HL-60 (cell line): ENCODE measurements at regions not wholly inside any gene's neighbourhood (a gene's known extent, or its start where the extent isn't known, plus 50 kb on each side); places are given as distances from the start of the nearest gene placed in this dataset.

Experiments
- DNase-seq, 2 experiments: peaks; one replicate each; pipeline ENCODE4 v3.0.0-alpha.2; 2010 to 2020; ENCODE audit warnings: low read depth in 1 of 2, low spot score in 1 of 2
- H3K27ac ChIP-seq: fragments of 250-450 bp; sonication (Bioruptor Pico); replicated peaks from 2 replicates; pipeline ENCODE4 v1.5.1; 2020; ENCODE audit warnings: mild to moderate bottlenecking, moderate library complexity
- H3K27me3 ChIP-seq: fragments of 250-450 bp; sonication (Bioruptor Pico); 2 replicates; pipeline ENCODE4 v1.5.1; 2021; ENCODE audit warnings: mild to moderate bottlenecking, moderate library complexity; ENCODE audit not compliant: insufficient read depth, poor library complexity, severe bottlenecking
- H3K4me3 ChIP-seq: replicated peaks from 2 replicates; pipeline ENCODE4 v1.5.1; 2011; ENCODE audit warnings: mild to moderate bottlenecking, control low read depth, low read length; ENCODE audit not compliant: insufficient read depth
- GABPA ChIP-seq: IDR thresholded peaks from 2 replicates; pipeline ENCODE4 v1.6.1; 2012; ENCODE audit warnings: low read depth
- POLR2AphosphoS5 ChIP-seq: IDR thresholded peaks from 2 replicates; pipeline ENCODE4 v1.6.1; 2012; ENCODE audit warnings: low read depth
- REST ChIP-seq: IDR thresholded peaks from 2 replicates; pipeline ENCODE4 v1.6.1; 2012; ENCODE audit warnings: low read depth; ENCODE audit not compliant: insufficient replicate concordance
- SPI1 ChIP-seq: IDR thresholded peaks from 2 replicates; pipeline ENCODE4 v1.6.1; 2012; ENCODE audit warnings: low read depth, mild to moderate bottlenecking, borderline replicate concordance
- TF ChIP-seq, protein P1 (sequence below): IDR thresholded peaks from one replicate; pipeline ENCODE4 v1.5.1; 2011; ENCODE audit warnings: low read length, control low read depth, inconsistent platforms; ENCODE audit not compliant: insufficient read depth

DNA sequence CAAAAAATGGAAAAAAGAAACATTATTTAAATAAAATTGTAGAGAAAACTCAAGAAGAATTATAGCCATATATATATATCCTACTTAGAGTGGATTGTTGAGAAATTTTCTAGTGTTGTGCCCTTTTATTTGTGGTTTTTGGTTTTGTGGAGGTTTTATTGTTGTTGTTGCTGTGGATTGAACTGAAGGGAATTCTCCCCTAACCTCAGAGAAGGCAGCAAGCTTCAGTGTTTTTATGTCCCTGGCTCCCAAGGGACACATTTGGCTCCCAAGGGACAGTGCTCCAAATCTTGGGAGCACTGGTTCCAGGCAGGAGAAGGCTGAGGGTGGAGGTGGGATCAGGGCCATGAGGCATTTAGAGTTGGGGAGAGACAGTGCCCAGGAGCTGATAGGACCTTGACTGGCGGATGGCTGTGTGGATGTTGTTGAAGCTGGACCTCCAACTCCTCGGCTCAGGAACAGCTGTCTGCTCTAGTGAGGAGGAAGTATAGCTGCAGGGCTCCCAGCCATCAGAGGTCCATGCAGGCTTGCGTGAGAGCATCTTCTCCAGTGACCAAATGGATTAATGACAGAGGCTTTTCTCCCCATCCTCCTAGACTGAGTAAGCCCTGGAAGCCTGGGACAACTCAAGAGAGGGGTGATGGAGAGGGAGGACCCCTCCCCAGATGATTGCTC, 100.5 kb downstream of the TEX35 start:
- Histone ChIP-seq H3K27ac (no peak overlapping the region), H3K27me3 (no peaks in the 10 kb centered on the region), H3K4me3 (no peak overlapping the region)
- DNase-seq = no peak
- no peak for TF ChIP-seq SPI1
- TF ChIP-seq REST = no peak
- no peak for TF ChIP-seq GABPA
- TF ChIP-seq, protein P1, sequence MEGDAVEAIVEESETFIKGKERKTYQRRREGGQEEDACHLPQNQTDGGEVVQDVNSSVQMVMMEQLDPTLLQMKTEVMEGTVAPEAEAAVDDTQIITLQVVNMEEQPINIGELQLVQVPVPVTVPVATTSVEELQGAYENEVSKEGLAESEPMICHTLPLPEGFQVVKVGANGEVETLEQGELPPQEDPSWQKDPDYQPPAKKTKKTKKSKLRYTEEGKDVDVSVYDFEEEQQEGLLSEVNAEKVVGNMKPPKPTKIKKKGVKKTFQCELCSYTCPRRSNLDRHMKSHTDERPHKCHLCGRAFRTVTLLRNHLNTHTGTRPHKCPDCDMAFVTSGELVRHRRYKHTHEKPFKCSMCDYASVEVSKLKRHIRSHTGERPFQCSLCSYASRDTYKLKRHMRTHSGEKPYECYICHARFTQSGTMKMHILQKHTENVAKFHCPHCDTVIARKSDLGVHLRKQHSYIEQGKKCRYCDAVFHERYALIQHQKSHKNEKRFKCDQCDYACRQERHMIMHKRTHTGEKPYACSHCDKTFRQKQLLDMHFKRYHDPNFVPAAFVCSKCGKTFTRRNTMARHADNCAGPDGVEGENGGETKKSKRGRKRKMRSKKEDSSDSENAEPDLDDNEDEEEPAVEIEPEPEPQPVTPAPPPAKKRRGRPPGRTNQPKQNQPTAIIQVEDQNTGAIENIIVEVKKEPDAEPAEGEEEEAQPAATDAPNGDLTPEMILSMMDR = no peak
- no peak for TF ChIP-seq POLR2AphosphoS5

- Histone ChIP-seq H3K27me3 (no peaks in the 10 kb centered on the region), H3K4me3 (no peak overlapping the region), H3K27ac (no peak overlapping the region)
- no peak for DNase-seq
- TF ChIP-seq SPI1 (no peak), GABPA (no peak), REST (no peak), POLR2AphosphoS5 (no peak)
- TF ChIP-seq, protein P1 = no peak
Measured at GRCh38 chr1:178614286-178614685, 101.4 kb downstream of the TEX35 start.

- H3K27me3 ChIP-seq = no peaks in the 10 kb centered on the region
- H3K4me3 ChIP-seq = no peak overlapping the region
- no peak overlapping the region for H3K27ac ChIP-seq
- DNase-seq = no peak
- TF ChIP-seq, protein P1 = no peak
- no peak for TF ChIP-seq REST
- TF ChIP-seq SPI1 = no peak
- no peak for TF ChIP-seq POLR2AphosphoS5
- no peak for TF ChIP-seq GABPA
Measured at GRCh38 chr1:178619042-178619927, 105.8 kb upstream of the RALGPS2 start.
